Astrocyte of the spinal cord (primary cell): ENCODE measurements at regions not wholly inside any gene's neighbourhood (a gene's known extent, or its start where the extent isn't known, plus 50 kb on each side); places are given as distances from the start of the nearest gene placed in this dataset.
"Not testable (repeated sequence)": the region's sequence is repeated elsewhere in the genome, so short reads cannot be mapped to it uniquely, and the experiment has no call there.

ENCODE experiments used
- DNase-seq: peaks from one replicate; pipeline ENCODE4 v3.0.0; 2011; ENCODE audit warnings: low read depth, low spot score
- H3K4me3 ChIP-seq: 2 replicates; pipeline ENCODE4 v1.5.1; 2011; ENCODE audit warnings: low read depth, mild to moderate bottlenecking, low read length, moderate library complexity
- in situ Hi-C: cut with HindIII; loops from 2 replicates; pipeline ENCODE4 v1.10.0; 2017; ENCODE audit warnings: low sequenced_read_pairs
- TF ChIP-seq, protein P1 (sequence below): IDR thresholded peaks from 2 replicates; pipeline ENCODE4 v1.5.1; 2012; ENCODE audit warnings: low read depth, mild to moderate bottlenecking, low read length, inconsistent platforms

DNA sequence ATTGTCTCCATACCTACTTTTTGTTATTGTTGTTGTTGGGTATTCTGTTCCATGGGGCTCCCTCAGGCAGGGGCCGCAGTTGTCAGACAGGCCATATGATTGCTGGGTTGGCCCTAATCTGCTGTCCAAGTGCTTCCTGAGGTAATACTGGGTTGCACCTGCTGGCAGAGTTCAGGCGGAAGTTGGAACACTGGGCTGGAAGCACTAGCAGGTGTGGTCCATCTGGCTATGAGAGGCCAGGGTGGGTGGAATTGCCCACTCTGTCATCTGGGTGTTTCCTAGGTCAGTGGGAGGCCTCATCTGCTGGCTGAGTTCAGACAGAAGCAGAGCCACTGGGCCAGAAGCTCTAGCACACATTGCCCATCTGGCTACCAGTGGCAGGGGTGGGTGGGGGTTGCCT lies 81.3 kb upstream of the NID2 start:
- H3K4me3 ChIP-seq = no peak overlapping the region
- in situ Hi-C loops = no loop called here
- DNase-seq = no peak
- TF ChIP-seq, protein P1, sequence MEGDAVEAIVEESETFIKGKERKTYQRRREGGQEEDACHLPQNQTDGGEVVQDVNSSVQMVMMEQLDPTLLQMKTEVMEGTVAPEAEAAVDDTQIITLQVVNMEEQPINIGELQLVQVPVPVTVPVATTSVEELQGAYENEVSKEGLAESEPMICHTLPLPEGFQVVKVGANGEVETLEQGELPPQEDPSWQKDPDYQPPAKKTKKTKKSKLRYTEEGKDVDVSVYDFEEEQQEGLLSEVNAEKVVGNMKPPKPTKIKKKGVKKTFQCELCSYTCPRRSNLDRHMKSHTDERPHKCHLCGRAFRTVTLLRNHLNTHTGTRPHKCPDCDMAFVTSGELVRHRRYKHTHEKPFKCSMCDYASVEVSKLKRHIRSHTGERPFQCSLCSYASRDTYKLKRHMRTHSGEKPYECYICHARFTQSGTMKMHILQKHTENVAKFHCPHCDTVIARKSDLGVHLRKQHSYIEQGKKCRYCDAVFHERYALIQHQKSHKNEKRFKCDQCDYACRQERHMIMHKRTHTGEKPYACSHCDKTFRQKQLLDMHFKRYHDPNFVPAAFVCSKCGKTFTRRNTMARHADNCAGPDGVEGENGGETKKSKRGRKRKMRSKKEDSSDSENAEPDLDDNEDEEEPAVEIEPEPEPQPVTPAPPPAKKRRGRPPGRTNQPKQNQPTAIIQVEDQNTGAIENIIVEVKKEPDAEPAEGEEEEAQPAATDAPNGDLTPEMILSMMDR = no peak

DNA sequence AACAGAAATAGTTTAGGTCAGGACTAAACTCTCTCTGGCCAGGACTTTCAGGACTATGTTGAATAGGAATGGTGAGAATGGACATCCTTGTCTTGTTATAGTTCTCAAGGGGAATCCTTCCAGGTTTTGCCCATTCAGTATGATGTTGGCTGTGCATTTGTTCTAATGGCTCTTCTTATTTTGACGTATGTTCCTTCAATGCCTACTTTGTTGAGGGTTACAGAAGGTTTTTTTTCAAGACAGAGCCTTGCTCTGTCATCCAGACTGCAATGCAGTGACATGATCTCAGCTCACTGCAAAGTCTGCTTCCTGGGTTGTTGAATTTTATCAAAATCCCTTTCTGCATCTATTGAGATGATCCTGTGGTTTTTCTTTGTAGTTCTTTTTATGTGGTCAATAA lies 79.5 kb upstream of the NID2 start:
- in situ Hi-C loops = no loop called here
- H3K4me3 ChIP-seq = no peak overlapping the region
- TF ChIP-seq, protein P1 = no peak
- no peak for DNase-seq

DNA sequence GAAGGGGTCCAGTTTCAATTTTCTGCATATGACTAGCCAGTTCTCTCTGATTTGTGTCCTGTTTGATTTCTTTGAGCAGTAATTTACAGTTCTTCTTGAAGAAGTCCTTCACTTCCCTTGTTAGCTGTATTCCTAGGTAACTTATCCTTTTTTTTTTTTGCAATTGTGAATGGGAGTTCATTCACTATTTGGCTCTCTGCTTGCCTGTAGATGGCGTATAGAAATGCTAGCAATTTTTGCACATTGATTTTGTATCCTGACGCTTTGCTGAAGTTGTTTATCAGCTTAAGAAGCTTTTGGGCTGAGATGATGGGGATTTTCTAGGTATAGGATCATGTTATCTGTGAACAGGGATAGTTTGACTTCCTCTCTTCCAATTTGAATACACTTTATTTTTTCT lies 77.6 kb upstream of the NID2 start:
- in situ Hi-C loops = no loop called here
- H3K4me3 ChIP-seq = no peak overlapping the region
- TF ChIP-seq, protein P1 = peak; percentile 29
- DNase-seq = no peak

DNA sequence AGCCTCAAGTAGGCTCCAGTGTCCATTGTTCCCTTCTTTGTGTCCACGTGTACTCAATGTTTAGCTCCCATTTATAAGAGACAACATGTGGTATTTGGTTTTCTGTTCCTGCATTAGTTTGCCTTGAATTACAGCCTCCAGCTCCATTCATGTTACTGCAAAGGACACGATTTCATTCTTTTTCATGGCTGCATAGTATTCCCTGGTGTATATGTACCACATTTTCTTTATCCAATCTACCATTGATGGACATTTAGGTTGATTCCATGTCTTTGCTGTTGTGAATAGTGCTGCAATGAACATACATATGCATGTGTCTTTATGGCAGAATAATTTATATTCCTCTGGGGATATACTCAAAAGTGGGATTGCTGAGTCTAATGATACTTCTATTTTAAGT lies 75.2 kb upstream of the NID2 start:
- in situ Hi-C loops, DNase-seq, H3K4me3 ChIP-seq: not testable (repeated sequence)

DNA sequence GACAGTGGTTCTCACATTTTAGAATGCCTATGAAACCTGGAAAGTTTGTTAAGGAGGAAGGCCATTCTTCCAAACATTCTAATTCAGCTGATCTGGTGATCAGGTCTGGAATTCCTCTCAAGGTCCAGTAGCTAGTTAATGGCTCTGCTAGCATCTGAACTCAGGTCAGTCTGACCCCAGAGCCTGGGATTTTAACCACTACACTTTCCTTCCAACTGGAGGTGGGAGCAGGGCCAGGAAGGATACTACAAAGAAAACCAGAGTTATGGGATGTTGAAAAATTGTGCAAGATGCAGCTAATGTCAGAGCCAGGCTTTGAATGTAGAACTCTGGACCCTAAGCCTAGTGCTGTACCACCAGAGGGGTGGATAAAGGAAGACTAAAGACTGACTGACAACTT lies 73.6 kb upstream of the NID2 start:
- no peak for DNase-seq
- TF ChIP-seq, protein P1 = no peak
- no peak overlapping the region for H3K4me3 ChIP-seq
- in situ Hi-C loops = no loop called here

DNA sequence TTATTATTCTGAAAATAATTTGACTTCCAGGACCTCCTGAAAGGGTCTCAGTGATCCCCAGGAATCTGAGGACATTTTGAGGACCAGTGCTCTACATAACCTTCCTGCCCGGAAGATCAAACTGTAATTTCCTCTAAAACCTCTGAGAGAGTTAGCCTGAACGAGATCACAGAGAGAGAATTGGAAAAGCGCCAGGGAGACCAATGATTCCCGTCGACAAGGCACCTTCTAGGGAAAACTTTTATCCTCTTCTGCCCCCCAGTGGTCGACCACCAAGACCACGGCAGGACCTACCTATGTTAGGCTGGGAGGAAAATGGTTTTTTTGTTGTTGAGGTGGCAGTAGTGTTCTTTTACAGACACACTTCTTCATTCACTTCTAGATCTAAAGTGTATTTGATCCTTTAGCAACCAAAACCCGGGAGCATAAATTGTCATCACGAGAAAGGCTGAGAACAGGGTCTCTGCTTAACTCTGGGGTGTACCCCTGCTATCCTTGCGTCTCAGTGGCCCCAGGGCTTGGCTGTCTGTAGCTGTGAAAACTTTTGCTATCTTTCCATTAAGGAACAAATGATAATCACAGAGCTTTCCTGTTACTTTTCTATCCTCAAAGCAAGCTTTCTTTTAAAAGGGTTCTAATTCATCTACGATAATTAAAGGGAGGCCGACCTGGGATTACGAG lies 62.9 kb upstream of the NID2 start:
- TF ChIP-seq, protein P1 = peak; percentile 72
- in situ Hi-C loops = no loop called here
- H3K4me3 ChIP-seq = no peak overlapping the region
- DNase-seq = peak; percentile 93

DNA sequence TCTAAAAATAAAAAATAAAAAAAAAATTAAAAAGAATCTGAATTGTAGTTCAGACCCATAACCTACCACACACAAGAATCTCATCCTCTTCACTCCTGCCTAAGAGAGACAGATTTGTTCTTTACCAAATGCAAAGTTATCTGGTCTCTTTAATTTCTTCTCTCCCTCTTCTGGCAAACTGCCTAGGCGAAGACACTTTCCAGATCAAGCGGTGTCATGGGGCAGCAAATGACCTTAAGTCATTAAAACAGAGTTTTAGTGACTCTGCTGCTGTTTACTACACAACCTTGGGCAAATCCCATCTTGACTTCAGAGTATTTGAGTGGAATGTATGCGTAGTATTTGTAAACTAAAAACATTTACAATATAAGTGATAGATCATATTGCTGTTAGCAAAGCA lies 60.9 kb upstream of the NID2 start:
- DNase-seq = no peak

More for the DNA sequence above, 60.9 kb upstream of the NID2 start:
- TF ChIP-seq, protein P1 = no peak
- H3K4me3 ChIP-seq = no peak overlapping the region
- in situ Hi-C loops = no loop called here
